ENCODE measurements at regions not wholly inside any gene's neighbourhood (a gene's known extent, or its start where the extent isn't known, plus 50 kb on each side); places are given as distances from the start of the nearest gene placed in this dataset.

GRCh38 chr13:53513226-53513625 is 484.6 kb downstream of the OLFM4 start:
- POLR2A ChIA-PET: no interaction called here
- Mint-ChIP-seq H3K27ac (no peak overlapping the region), H3K4me1 (no peaks in the 10 kb centered on the region), H3K36me3 (no peaks in the 10 kb centered on the region), H3K4me3 (no peak overlapping the region), H3K27me3 (no peaks in the 10 kb centered on the region), H3K9me3 (peaks cover 0 to 18% (median 4%) of the 10 kb centered on the region in 5 donors)
- Histone ChIP-seq H3K4me1 (ENCODE audit: insufficient read depth, low read length) (no peaks in the 10 kb centered on the region), H3K36me3 (ENCODE audit: insufficient read depth, low read length) (no peaks in the 10 kb centered on the region), H3K27ac (ENCODE audit: low read depth, low read length) (no peak overlapping the region), H3K27me3 (ENCODE audit: insufficient read depth, low read length, poor library complexity, severe bottlenecking) (no peaks in the 10 kb centered on the region), H3K9me3 (ENCODE audit: low read length) (no peaks in the 10 kb centered on the region), H3K4me3 (ENCODE audit: low read length) (no peak overlapping the region)
- DNase-seq: no peak
- CTCF ChIA-PET: no interaction called here

GRCh38 chr13:53520132-53520531 is 491.5 kb downstream of the OLFM4 start:
- Histone ChIP-seq H3K36me3 (ENCODE audit: insufficient read depth, low read length) (no peaks in the 10 kb centered on the region), H3K4me1 (ENCODE audit: insufficient read depth, low read length) (no peaks in the 10 kb centered on the region), H3K27me3 (ENCODE audit: insufficient read depth, low read length, poor library complexity, severe bottlenecking) (no peaks in the 10 kb centered on the region), H3K27ac (ENCODE audit: low read depth, low read length) (no peak overlapping the region), H3K4me3 (ENCODE audit: low read length) (no peak overlapping the region), H3K9me3 (ENCODE audit: low read length) (no peaks in the 10 kb centered on the region)
- Mint-ChIP-seq H3K36me3 (no peaks in the 10 kb centered on the region), H3K4me1 (no peaks in the 10 kb centered on the region), H3K9me3 (peaks cover 0 to 14% (median 10%) of the 10 kb centered on the region in 5 donors), H3K4me3 (no peak overlapping the region), H3K27me3 (no peaks in the 10 kb centered on the region), H3K27ac (no peak overlapping the region)
- CTCF ChIA-PET: no interaction called here
- POLR2A ChIA-PET: no interaction called here
- no peak for DNase-seq

DNA sequence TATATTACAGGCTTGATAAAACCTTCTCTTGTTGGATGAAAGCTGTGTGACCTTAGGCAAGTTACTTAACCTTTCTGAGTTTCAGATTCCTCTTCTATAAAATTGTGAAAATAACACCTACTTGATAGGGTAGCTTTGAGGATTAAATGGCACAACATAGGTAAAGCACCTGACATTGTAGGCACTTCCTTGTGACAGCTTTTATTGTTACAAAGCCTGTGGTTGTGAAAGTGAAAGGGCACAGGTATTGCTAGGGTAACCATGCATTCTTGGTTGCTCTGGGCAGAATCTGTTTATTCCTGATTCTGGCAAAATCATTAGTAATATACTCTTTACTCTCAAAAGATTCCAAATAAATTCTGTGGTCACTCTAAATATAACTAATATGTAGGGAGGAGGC is 493.4 kb downstream of the OLFM4 start:
- Mint-ChIP-seq H3K27me3 (no peaks in the 10 kb centered on the region), H3K9me3 (peaks cover 2 to 16% (median 8%) of the 10 kb centered on the region in 5 donors), H3K4me3 (no peak overlapping the region), H3K36me3 (no peaks in the 10 kb centered on the region), H3K4me1 (no peaks in the 10 kb centered on the region), H3K27ac (no peak overlapping the region)
- H3K4me1 ChIP-seq (ENCODE audit: insufficient read depth, low read length): no peaks in the 10 kb centered on the region
- no peaks in the 10 kb centered on the region for H3K27me3 ChIP-seq (ENCODE audit: insufficient read depth, low read length, poor library complexity, severe bottlenecking)
- no peaks in the 10 kb centered on the region for H3K36me3 ChIP-seq (ENCODE audit: insufficient read depth, low read length)
- H3K4me3 ChIP-seq (ENCODE audit: low read length): no peak overlapping the region
- ChIA-PET POLR2A (no interaction called here), CTCF (no interaction called here)
- H3K27ac ChIP-seq (ENCODE audit: low read depth, low read length): no peak overlapping the region
- H3K9me3 ChIP-seq (ENCODE audit: low read length): no peaks in the 10 kb centered on the region
- DNase-seq: no peak

DNA sequence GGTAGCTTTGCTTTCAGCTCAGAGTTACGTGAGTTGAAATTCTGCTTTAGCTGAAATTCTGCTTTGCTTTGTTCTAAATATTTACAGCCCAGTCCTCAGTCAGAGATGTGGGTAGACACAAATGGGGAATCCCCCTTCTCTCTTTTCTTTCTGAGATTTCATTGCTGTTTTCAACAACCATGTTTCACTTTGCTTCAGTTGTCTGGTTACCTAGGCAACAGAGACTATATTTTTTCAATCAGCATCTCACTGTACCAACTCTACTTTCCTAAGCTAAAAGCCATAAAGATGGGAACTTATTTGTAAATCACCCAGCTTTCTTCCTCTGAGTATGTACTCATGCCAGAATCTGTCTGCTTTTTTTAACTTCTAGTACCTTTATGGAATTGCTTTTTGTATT is 509.0 kb downstream of the OLFM4 start:
- H3K4me3 Mint-ChIP-seq: no peak overlapping the region
- Histone ChIP-seq H3K4me3 (ENCODE audit: low read length) (no peak overlapping the region), H3K36me3 (ENCODE audit: insufficient read depth, low read length) (no peaks in the 10 kb centered on the region), H3K4me1 (ENCODE audit: insufficient read depth, low read length) (no peaks in the 10 kb centered on the region), H3K9me3 (ENCODE audit: low read length) (no peaks in the 10 kb centered on the region), H3K27me3 (ENCODE audit: insufficient read depth, low read length, poor library complexity, severe bottlenecking) (no peaks in the 10 kb centered on the region), H3K27ac (ENCODE audit: low read depth, low read length) (no peak overlapping the region)
- H3K27ac Mint-ChIP-seq: no peak overlapping the region
- H3K36me3 Mint-ChIP-seq: no peaks in the 10 kb centered on the region
- peaks cover 0 to 16% (median 3%) of the 10 kb centered on the region in 5 donors for H3K9me3 Mint-ChIP-seq
- DNase-seq: no peak
- ChIA-PET CTCF (no interaction called here), POLR2A (no interaction called here)
- H3K27me3 Mint-ChIP-seq: no peaks in the 10 kb centered on the region
- no peaks in the 10 kb centered on the region for H3K4me1 Mint-ChIP-seq

GRCh38 chr13:53545340-53545941 is 516.8 kb downstream of the OLFM4 start:
- Histone ChIP-seq H3K9me3 (ENCODE audit: low read length) (no peaks in the 10 kb centered on the region), H3K4me3 (ENCODE audit: low read length) (no peak overlapping the region), H3K27me3 (ENCODE audit: insufficient read depth, low read length, poor library complexity, severe bottlenecking) (no peaks in the 10 kb centered on the region), H3K4me1 (ENCODE audit: insufficient read depth, low read length) (no peaks in the 10 kb centered on the region), H3K27ac (ENCODE audit: low read depth, low read length) (no peak overlapping the region), H3K36me3 (ENCODE audit: insufficient read depth, low read length) (no peaks in the 10 kb centered on the region)
- ChIA-PET CTCF (no interaction called here), POLR2A (no interaction called here)
- Mint-ChIP-seq H3K4me1 (no peaks in the 10 kb centered on the region), H3K27me3 (no peaks in the 10 kb centered on the region), H3K9me3 (peaks cover 0 to 16% (median 6%) of the 10 kb centered on the region in 5 donors), H3K4me3 (no peak overlapping the region), H3K36me3 (no peaks in the 10 kb centered on the region), H3K27ac (no peak overlapping the region)
- DNase-seq: no peak

DNA sequence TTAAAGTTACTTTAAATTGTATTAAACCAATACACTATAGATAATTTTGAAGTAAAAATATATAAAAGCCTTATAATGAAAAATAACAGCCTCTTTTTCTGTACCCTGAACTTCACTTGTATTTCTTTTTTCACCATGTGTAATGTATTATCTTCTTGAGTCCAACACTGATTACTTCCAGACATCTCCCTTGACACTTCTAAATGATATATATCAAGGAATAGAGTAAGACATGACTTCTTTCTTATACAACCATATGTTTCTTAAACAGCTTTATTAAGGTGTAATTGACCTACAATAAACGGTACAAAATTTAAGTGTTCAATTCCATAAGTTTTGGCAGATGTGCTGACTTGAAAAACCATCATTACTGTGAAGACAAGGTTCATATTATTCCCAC is 531.9 kb downstream of the OLFM4 start:
- no peak for DNase-seq
- ChIA-PET CTCF (no interaction called here), POLR2A (no interaction called here)
- Histone ChIP-seq H3K4me1 (ENCODE audit: insufficient read depth, low read length) (no peaks in the 10 kb centered on the region), H3K4me3 (ENCODE audit: low read length) (no peak overlapping the region), H3K36me3 (ENCODE audit: insufficient read depth, low read length) (no peaks in the 10 kb centered on the region), H3K27ac (ENCODE audit: low read depth, low read length) (no peak overlapping the region), H3K9me3 (ENCODE audit: low read length) (no peaks in the 10 kb centered on the region), H3K27me3 (ENCODE audit: insufficient read depth, low read length, poor library complexity, severe bottlenecking) (no peaks in the 10 kb centered on the region)
- Mint-ChIP-seq H3K36me3 (no peaks in the 10 kb centered on the region), H3K4me3 (no peak overlapping the region), H3K4me1 (no peaks in the 10 kb centered on the region), H3K27me3 (no peaks in the 10 kb centered on the region), H3K9me3 (peaks cover 3 to 33% (median 5%) of the 10 kb centered on the region in 5 donors), H3K27ac (no peak overlapping the region)

DNA sequence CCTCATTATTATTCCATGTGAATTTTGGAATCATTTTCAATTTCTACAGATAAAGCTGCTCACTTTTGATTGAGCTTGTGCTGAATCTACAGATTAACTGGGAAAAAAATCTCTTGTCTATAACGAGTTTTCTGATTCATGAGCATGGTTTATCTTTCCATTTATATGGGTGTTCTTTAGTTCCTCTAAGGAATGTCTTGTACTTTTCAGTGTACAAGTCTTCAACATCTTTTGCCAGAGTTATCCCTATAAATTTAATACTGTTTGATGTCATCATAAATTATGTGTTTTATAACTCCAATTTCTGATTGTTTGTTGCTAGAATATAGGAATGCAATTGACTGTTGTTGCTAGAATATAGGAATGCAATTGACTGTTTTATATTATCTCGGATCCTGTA is 533.8 kb downstream of the OLFM4 start:
- peaks cover 0 to 22% (median 3%) of the 10 kb centered on the region in 5 donors for H3K9me3 Mint-ChIP-seq
- Histone ChIP-seq H3K27ac (ENCODE audit: low read depth, low read length) (no peak overlapping the region), H3K4me3 (ENCODE audit: low read length) (no peak overlapping the region), H3K4me1 (ENCODE audit: insufficient read depth, low read length) (no peaks in the 10 kb centered on the region), H3K9me3 (ENCODE audit: low read length) (no peaks in the 10 kb centered on the region), H3K27me3 (ENCODE audit: insufficient read depth, low read length, poor library complexity, severe bottlenecking) (no peaks in the 10 kb centered on the region), H3K36me3 (ENCODE audit: insufficient read depth, low read length) (no peaks in the 10 kb centered on the region)
- no peaks in the 10 kb centered on the region for H3K27me3 Mint-ChIP-seq
- ChIA-PET POLR2A (no interaction called here), CTCF (no interaction called here)
- no peak for DNase-seq
- H3K36me3 Mint-ChIP-seq: no peaks in the 10 kb centered on the region
- H3K4me1 Mint-ChIP-seq: no peaks in the 10 kb centered on the region
- no peak overlapping the region for H3K27ac Mint-ChIP-seq
- no peak overlapping the region for H3K4me3 Mint-ChIP-seq

- no peaks in the 10 kb centered on the region for H3K36me3 ChIP-seq (ENCODE audit: insufficient read depth, low read length)
- POLR2A ChIA-PET: no interaction called here
These were observed 539.9 kb downstream of the OLFM4 start for GRCh38 chr13:53568491-53568890.

GRCh38 chr13:53569453-53569852 is 540.8 kb downstream of the OLFM4 start:
- peaks cover 2 to 35% (median 11%) of the 10 kb centered on the region in 5 donors for H3K9me3 Mint-ChIP-seq
- no peak overlapping the region for H3K4me3 Mint-ChIP-seq
- H3K4me1 ChIP-seq (ENCODE audit: insufficient read depth, low read length): no peaks in the 10 kb centered on the region
- H3K27ac Mint-ChIP-seq: no peak overlapping the region
- ChIA-PET CTCF (no interaction called here), POLR2A (no interaction called here)
- no peaks in the 10 kb centered on the region for H3K9me3 ChIP-seq (ENCODE audit: low read length)
- H3K36me3 ChIP-seq (ENCODE audit: insufficient read depth, low read length): no peaks in the 10 kb centered on the region
- no peak for DNase-seq
- no peaks in the 10 kb centered on the region for H3K27me3 ChIP-seq (ENCODE audit: insufficient read depth, low read length, poor library complexity, severe bottlenecking)
- no peaks in the 10 kb centered on the region for H3K4me1 Mint-ChIP-seq
- no peak overlapping the region for H3K27ac ChIP-seq (ENCODE audit: low read depth, low read length)
- no peaks in the 10 kb centered on the region for H3K27me3 Mint-ChIP-seq
- no peak overlapping the region for H3K4me3 ChIP-seq (ENCODE audit: low read length)
- H3K36me3 Mint-ChIP-seq: no peaks in the 10 kb centered on the region

More at GRCh38 chr13:53568491-53568890, 539.9 kb downstream of the OLFM4 start:
- DNase-seq: no peak
- no peaks in the 10 kb centered on the region for H3K4me1 ChIP-seq (ENCODE audit: insufficient read depth, low read length)
- H3K27me3 Mint-ChIP-seq: no peaks in the 10 kb centered on the region
- H3K27me3 ChIP-seq (ENCODE audit: insufficient read depth, low read length, poor library complexity, severe bottlenecking): no peaks in the 10 kb centered on the region
- no peaks in the 10 kb centered on the region for H3K36me3 Mint-ChIP-seq
- no peaks in the 10 kb centered on the region for H3K9me3 ChIP-seq (ENCODE audit: low read length)
- H3K4me1 Mint-ChIP-seq: no peaks in the 10 kb centered on the region
- peaks cover 2 to 39% (median 11%) of the 10 kb centered on the region in 5 donors for H3K9me3 Mint-ChIP-seq
- CTCF ChIA-PET: no interaction called here
- no peak overlapping the region for H3K27ac Mint-ChIP-seq
- H3K27ac ChIP-seq (ENCODE audit: low read depth, low read length): no peak overlapping the region
- no peak overlapping the region for H3K4me3 Mint-ChIP-seq
- no peak overlapping the region for H3K4me3 ChIP-seq (ENCODE audit: low read length)

Measured in CD8-positive, alpha-beta memory T cell (primary cell).